ENCODE measurements at regions not wholly inside any gene's neighbourhood (a gene's known extent, or its start where the extent isn't known, plus 50 kb on each side); places are given as distances from the start of the nearest gene placed in this dataset.

GRCh38 chr7:41219276-41219675, 483.6 kb downstream of the INHBA start:
- Histone ChIP-seq H3K36me3 (ENCODE audit: control insufficient read depth, insufficient read depth, low read length) (no peaks in the 10 kb centered on the region), H3K27me3 (ENCODE audit: control insufficient read depth, insufficient read depth, low read length) (no peaks in the 10 kb centered on the region), H3K4me3 (ENCODE audit: low read depth, low read length) (no peak overlapping the region)
- no peak for TF ChIP-seq CTCF (IDR thresholded peaks at IDR 0.05; ENCODE audit: insufficient read depth, low read length, poor library complexity, severe bottlenecking)
- peak; percentile 16 for DNase-seq (ENCODE audit: low read depth)

- Histone ChIP-seq H3K27me3 (ENCODE audit: control insufficient read depth, insufficient read depth, low read length) (no peaks in the 10 kb centered on the region), H3K36me3 (ENCODE audit: control insufficient read depth, insufficient read depth, low read length) (no peaks in the 10 kb centered on the region), H3K4me3 (ENCODE audit: low read depth, low read length) (no peak overlapping the region)
- TF ChIP-seq CTCF (IDR thresholded peaks at IDR 0.05; ENCODE audit: insufficient read depth, low read length, poor library complexity, severe bottlenecking), result no peak
- DNase-seq (ENCODE audit: low read depth), result no peak
These were observed 485.6 kb downstream of the INHBA start for GRCh38 chr7:41217306-41217705.

GRCh38 chr7:41207141-41207540, 495.7 kb downstream of the INHBA start:
- Histone ChIP-seq H3K36me3 (ENCODE audit: control insufficient read depth, insufficient read depth, low read length) (no peaks in the 10 kb centered on the region), H3K27me3 (ENCODE audit: control insufficient read depth, insufficient read depth, low read length) (no peaks in the 10 kb centered on the region), H3K4me3 (ENCODE audit: low read depth, low read length) (no peak overlapping the region)
- no peak for DNase-seq (ENCODE audit: low read depth)
- TF ChIP-seq CTCF (IDR thresholded peaks at IDR 0.05; ENCODE audit: insufficient read depth, low read length, poor library complexity, severe bottlenecking), result no peak

GRCh38 chr7:41206267-41206666, 496.6 kb downstream of the INHBA start:
- no peak for DNase-seq (ENCODE audit: low read depth)
- no peak for TF ChIP-seq CTCF (IDR thresholded peaks at IDR 0.05; ENCODE audit: insufficient read depth, low read length, poor library complexity, severe bottlenecking)
- H3K36me3 ChIP-seq (ENCODE audit: control insufficient read depth, insufficient read depth, low read length), result no peaks in the 10 kb centered on the region

GRCh38 chr7:41205600-41205999, 497.3 kb downstream of the INHBA start:
- H3K36me3 ChIP-seq (ENCODE audit: control insufficient read depth, insufficient read depth, low read length), result no peaks in the 10 kb centered on the region
- H3K27me3 ChIP-seq (ENCODE audit: control insufficient read depth, insufficient read depth, low read length), result no peaks in the 10 kb centered on the region
- TF ChIP-seq CTCF (IDR thresholded peaks at IDR 0.05; ENCODE audit: insufficient read depth, low read length, poor library complexity, severe bottlenecking), result no peak
- no peak for DNase-seq (ENCODE audit: low read depth)
- no peak overlapping the region for H3K4me3 ChIP-seq (ENCODE audit: low read depth, low read length)

More at GRCh38 chr7:41206267-41206666, 496.6 kb downstream of the INHBA start:
- Histone ChIP-seq H3K27me3 (ENCODE audit: control insufficient read depth, insufficient read depth, low read length) (no peaks in the 10 kb centered on the region), H3K4me3 (ENCODE audit: low read depth, low read length) (no peak overlapping the region)

- Histone ChIP-seq H3K36me3 (ENCODE audit: control insufficient read depth, insufficient read depth, low read length) (no peaks in the 10 kb centered on the region), H3K27me3 (ENCODE audit: control insufficient read depth, insufficient read depth, low read length) (no peaks in the 10 kb centered on the region), H3K4me3 (ENCODE audit: low read depth, low read length) (no peak overlapping the region)
- TF ChIP-seq CTCF (IDR thresholded peaks at IDR 0.05; ENCODE audit: insufficient read depth, low read length, poor library complexity, severe bottlenecking), result no peak
- DNase-seq (ENCODE audit: low read depth), result no peak
These were observed 499.3 kb downstream of the INHBA start for GRCh38 chr7:41203542-41203941.

Measured in kidney epithelial cell (primary cell).